Transverse colon (tissue), 4 donors: ENCODE measurements at regions not wholly inside any gene's neighbourhood (a gene's known extent, or its start where the extent isn't known, plus 50 kb on each side); places are given as distances from the start of the nearest gene placed in this dataset.

Source experiments
- POLR2A ChIP-seq: fragments of 450-650 bp; IDR thresholded peaks from one replicate; pipeline ENCODE4 v1.6.1; 2016; ENCODE audit warnings: antibody characterized with exemption, mild to moderate bottlenecking, moderate library complexity
- POLR2AphosphoS5 ChIP-seq, 3 donors: sonication (generic); formaldehyde crosslinking; IDR thresholded peaks; one replicate each; pipeline ENCODE4 v1.6.1; 2016; ENCODE audit warnings: antibody characterized with exemption in 3 of 3
- TF ChIP-seq, protein P1 (sequence below), 5 experiments: fragments of 200-600 bp in 3 of 5; fragments of 450-650 bp in 2 of 5; sonication (generic) in 3 of 5; IDR thresholded peaks; 1 replicate in 2 of 5; 2 replicates in 3 of 5; pipeline ENCODE4 v1.5.1; 2016 to 2017; ENCODE audit warnings: antibody characterized with exemption in 5 of 5, inconsistent platforms in 3 of 5, mild to moderate bottlenecking in 2 of 5, moderate library complexity in 1 of 5

DNA sequence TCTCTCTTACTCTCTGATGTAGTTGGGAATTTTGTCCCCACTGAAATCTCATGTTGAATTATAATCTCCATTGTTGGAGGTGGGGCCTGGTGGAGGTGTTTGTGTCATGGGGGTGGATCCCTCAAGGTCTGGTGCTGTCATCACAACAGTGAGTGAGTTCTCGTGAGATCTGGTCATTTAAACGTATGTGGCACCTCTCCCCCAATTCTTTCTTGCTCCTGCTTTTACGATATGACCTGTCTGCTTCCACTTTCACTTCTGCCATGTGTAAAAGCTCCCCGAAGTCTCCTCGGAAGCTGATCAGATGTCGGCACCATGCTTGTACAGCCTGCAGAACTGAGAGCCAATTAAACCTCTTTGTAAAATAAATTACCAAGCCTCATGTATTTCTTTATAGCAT lies 337.8 kb upstream of the CDH2 start:
- TF ChIP-seq POLR2A: no peak
- TF ChIP-seq, protein P1, sequence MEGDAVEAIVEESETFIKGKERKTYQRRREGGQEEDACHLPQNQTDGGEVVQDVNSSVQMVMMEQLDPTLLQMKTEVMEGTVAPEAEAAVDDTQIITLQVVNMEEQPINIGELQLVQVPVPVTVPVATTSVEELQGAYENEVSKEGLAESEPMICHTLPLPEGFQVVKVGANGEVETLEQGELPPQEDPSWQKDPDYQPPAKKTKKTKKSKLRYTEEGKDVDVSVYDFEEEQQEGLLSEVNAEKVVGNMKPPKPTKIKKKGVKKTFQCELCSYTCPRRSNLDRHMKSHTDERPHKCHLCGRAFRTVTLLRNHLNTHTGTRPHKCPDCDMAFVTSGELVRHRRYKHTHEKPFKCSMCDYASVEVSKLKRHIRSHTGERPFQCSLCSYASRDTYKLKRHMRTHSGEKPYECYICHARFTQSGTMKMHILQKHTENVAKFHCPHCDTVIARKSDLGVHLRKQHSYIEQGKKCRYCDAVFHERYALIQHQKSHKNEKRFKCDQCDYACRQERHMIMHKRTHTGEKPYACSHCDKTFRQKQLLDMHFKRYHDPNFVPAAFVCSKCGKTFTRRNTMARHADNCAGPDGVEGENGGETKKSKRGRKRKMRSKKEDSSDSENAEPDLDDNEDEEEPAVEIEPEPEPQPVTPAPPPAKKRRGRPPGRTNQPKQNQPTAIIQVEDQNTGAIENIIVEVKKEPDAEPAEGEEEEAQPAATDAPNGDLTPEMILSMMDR (IDR thresholded peaks at IDR 0.05): no peak
- TF ChIP-seq POLR2AphosphoS5 (IDR thresholded peaks at IDR 0.05): no peak
